ENCODE measurements at regions not wholly inside any gene's neighbourhood (a gene's known extent, or its start where the extent isn't known, plus 50 kb on each side); places are given as distances from the start of the nearest gene placed in this dataset.

DNA sequence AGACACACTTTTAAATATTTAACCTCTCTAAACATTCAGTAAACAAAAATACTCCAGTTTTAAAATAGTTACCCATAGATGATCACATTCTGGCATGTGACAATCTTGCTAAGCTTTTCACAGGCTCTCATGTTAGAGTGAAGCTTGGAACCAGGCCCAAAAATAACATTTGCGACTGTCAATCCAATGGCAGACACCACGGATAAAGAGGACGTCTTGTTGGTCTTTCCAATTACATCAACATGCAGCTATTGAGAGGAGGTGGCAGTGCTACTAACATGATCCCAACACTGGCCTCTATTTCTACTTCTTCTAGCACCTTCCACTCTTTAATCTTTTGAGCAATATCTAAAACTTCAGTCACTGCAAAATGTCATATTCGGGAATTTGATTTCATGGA, 970.8 kb upstream of the TENM3 start:
- no peak overlapping the region for H3K4ac ChIP-seq (ENCODE audit: low read depth, low read length)
- H3K4me3 ChIP-seq (ENCODE audit: low read depth, low read length), result no peak overlapping the region
- no peak overlapping the region for H3K23ac ChIP-seq (ENCODE audit: low read length)
- H3K27ac ChIP-seq (ENCODE audit: low read depth, low read length), result no peak overlapping the region
- H3K79me2 ChIP-seq (ENCODE audit: control insufficient read depth, insufficient read depth, low read length, poor library complexity), result no peaks in the 10 kb centered on the region
- no peak overlapping the region for H2BK5ac ChIP-seq (ENCODE audit: low read depth, low read length, poor library complexity)
- H4K12ac ChIP-seq (ENCODE audit: low read depth, low read length), result no peak overlapping the region
- no peak for DNase-seq
- no peak overlapping the region for H3K14ac ChIP-seq (ENCODE audit: low read length)
- H3K18ac ChIP-seq (ENCODE audit: low read length), result no peak overlapping the region
- no peak overlapping the region for H4K8ac ChIP-seq (ENCODE audit: low read depth, low read length)
- no CpG with 5 or more reads among the region's 4 CpGs for WGBS (ENCODE audit: extremely low coverage, insufficient coverage, insufficient read length)
- no peak overlapping the region for H3K4me2 ChIP-seq (ENCODE audit: low read length)
- H2AK5ac ChIP-seq (ENCODE audit: low read length), result no peak overlapping the region
- no peak overlapping the region for H2BK120ac ChIP-seq (ENCODE audit: insufficient read depth, low read length, poor library complexity)
- H3K9ac ChIP-seq (ENCODE audit: low read length), result no peak overlapping the region
- H3K79me1 ChIP-seq (ENCODE audit: low read length), result no peaks in the 10 kb centered on the region
- H3K27me3 ChIP-seq (ENCODE audit: insufficient read depth, low read length), result no peaks in the 10 kb centered on the region
- no peak overlapping the region for H2BK12ac ChIP-seq (ENCODE audit: low read length)
- H4K91ac ChIP-seq (ENCODE audit: low read depth, low read length), result no peak overlapping the region
- H3K9me3 ChIP-seq (ENCODE audit: insufficient read depth, low read depth, low read length), result no peaks in the 10 kb centered on the region
- H2AFZ ChIP-seq (ENCODE audit: insufficient read depth, low read length, poor library complexity), result no peak overlapping the region
- no peaks in the 10 kb centered on the region for H3K4me1 ChIP-seq (ENCODE audit: control insufficient read depth in 1 of 2, insufficient read depth in 2 of 2, low read length in 2 of 2)
- no peaks in the 10 kb centered on the region for H3K36me3 ChIP-seq (ENCODE audit: control insufficient read depth in 1 of 2, insufficient read depth in 2 of 2, low read length in 2 of 2)

GRCh38 chr4:181278941-181279340, 964.3 kb upstream of the TENM3 start:
- Histone ChIP-seq H4K12ac (ENCODE audit: low read depth, low read length) (no peak overlapping the region), H3K4me1 (ENCODE audit: control insufficient read depth in 1 of 2, insufficient read depth in 2 of 2, low read length in 2 of 2) (no peaks in the 10 kb centered on the region), H3K9me3 (ENCODE audit: insufficient read depth, low read depth, low read length) (no peaks in the 10 kb centered on the region), H3K79me2 (ENCODE audit: control insufficient read depth, insufficient read depth, low read length, poor library complexity) (no peaks in the 10 kb centered on the region), H3K27ac (ENCODE audit: low read depth, low read length) (no peak overlapping the region), H3K23ac (ENCODE audit: low read length) (no peak overlapping the region), H2AFZ (ENCODE audit: insufficient read depth, low read length, poor library complexity) (no peak overlapping the region), H3K36me3 (ENCODE audit: control insufficient read depth in 1 of 2, insufficient read depth in 2 of 2, low read length in 2 of 2) (no peaks in the 10 kb centered on the region), H2BK12ac (ENCODE audit: low read length) (no peak overlapping the region), H3K79me1 (ENCODE audit: low read length) (no peaks in the 10 kb centered on the region), H3K4ac (ENCODE audit: low read depth, low read length) (no peak overlapping the region), H3K9ac (ENCODE audit: low read length) (no peak overlapping the region), H3K4me2 (ENCODE audit: low read length) (no peak overlapping the region), H4K8ac (ENCODE audit: low read depth, low read length) (no peak overlapping the region), H4K91ac (ENCODE audit: low read depth, low read length) (no peak overlapping the region), H3K27me3 (ENCODE audit: insufficient read depth, low read length) (no peaks in the 10 kb centered on the region), H2BK120ac (ENCODE audit: insufficient read depth, low read length, poor library complexity) (no peak overlapping the region), H3K14ac (ENCODE audit: low read length) (no peak overlapping the region), H3K4me3 (ENCODE audit: low read depth, low read length) (no peak overlapping the region), H2AK5ac (ENCODE audit: low read length) (no peak overlapping the region), H3K18ac (ENCODE audit: low read length) (no peak overlapping the region), H2BK5ac (ENCODE audit: low read depth, low read length, poor library complexity) (no peak overlapping the region)
- no CpG with 5 or more reads among the region's 3 CpGs for WGBS (ENCODE audit: extremely low coverage, insufficient coverage, insufficient read length)
- DNase-seq, result no peak

DNA sequence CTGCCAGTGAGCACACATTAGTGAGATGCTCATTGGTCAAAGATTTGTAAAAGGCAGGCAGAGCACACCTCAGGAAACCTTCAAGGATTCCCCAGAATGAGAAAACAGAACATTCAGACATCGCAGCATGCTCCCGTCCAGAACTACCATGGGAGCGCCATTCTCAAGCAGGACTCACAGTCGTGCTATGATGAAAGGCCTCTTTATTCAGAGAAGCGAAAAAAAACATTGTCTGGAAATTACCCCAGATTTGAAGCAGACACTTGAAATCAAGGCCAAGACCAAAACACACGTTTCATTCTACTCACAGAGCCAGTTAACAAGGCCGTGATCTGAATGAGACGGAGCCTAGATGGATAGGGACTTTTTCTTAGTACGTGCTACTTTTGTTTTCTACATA, 961.8 kb upstream of the TENM3 start:
- no peaks in the 10 kb centered on the region for H3K9me3 ChIP-seq (ENCODE audit: insufficient read depth, low read depth, low read length)
- H3K14ac ChIP-seq (ENCODE audit: low read length), result no peak overlapping the region
- H2BK5ac ChIP-seq (ENCODE audit: low read depth, low read length, poor library complexity), result no peak overlapping the region
- H2BK120ac ChIP-seq (ENCODE audit: insufficient read depth, low read length, poor library complexity), result no peak overlapping the region
- no peak overlapping the region for H2BK12ac ChIP-seq (ENCODE audit: low read length)
- no peak overlapping the region for H2AK5ac ChIP-seq (ENCODE audit: low read length)
- H3K27ac ChIP-seq (ENCODE audit: low read depth, low read length), result no peak overlapping the region
- no peak overlapping the region for H4K91ac ChIP-seq (ENCODE audit: low read depth, low read length)
- H3K4me1 ChIP-seq (ENCODE audit: control insufficient read depth in 1 of 2, insufficient read depth in 2 of 2, low read length in 2 of 2), result no peaks in the 10 kb centered on the region
- no peak overlapping the region for H3K4ac ChIP-seq (ENCODE audit: low read depth, low read length)
- H3K4me3 ChIP-seq (ENCODE audit: low read depth, low read length), result no peak overlapping the region
- H2AFZ ChIP-seq (ENCODE audit: insufficient read depth, low read length, poor library complexity), result no peak overlapping the region
- no peaks in the 10 kb centered on the region for H3K36me3 ChIP-seq (ENCODE audit: control insufficient read depth in 1 of 2, insufficient read depth in 2 of 2, low read length in 2 of 2)
- no peak overlapping the region for H4K12ac ChIP-seq (ENCODE audit: low read depth, low read length)
- no peak overlapping the region for H3K23ac ChIP-seq (ENCODE audit: low read length)
- H3K27me3 ChIP-seq (ENCODE audit: insufficient read depth, low read length), result no peaks in the 10 kb centered on the region
- H3K79me2 ChIP-seq (ENCODE audit: control insufficient read depth, insufficient read depth, low read length, poor library complexity), result no peaks in the 10 kb centered on the region
- H4K8ac ChIP-seq (ENCODE audit: low read depth, low read length), result no peak overlapping the region
- H3K4me2 ChIP-seq (ENCODE audit: low read length), result no peak overlapping the region
- WGBS (ENCODE audit: extremely low coverage, insufficient coverage, insufficient read length), result no CpG with 5 or more reads among the region's 9 CpGs
- H3K9ac ChIP-seq (ENCODE audit: low read length), result no peak overlapping the region
- H3K79me1 ChIP-seq (ENCODE audit: low read length), result no peaks in the 10 kb centered on the region
- H3K18ac ChIP-seq (ENCODE audit: low read length), result no peak overlapping the region
- DNase-seq, result no peak

DNA sequence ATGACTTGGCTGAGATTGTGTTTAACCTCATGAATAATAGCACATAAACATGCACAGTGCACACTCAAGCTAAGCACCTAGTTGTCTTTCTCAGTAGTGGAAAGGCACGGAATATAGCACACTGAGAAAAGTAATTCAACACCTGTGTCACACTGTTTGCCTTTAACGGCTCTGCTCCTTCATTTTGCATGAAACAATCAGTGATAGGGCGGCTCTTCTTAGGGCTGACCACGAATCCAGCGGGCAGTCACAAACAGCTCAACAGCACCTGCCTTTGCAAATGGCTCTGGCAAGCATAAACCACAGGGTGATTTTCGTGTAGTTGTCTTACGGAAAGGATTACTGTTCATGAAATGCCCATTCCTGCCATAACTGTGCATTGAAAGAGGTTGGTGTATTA, 954.0 kb upstream of the TENM3 start:
- H2BK5ac ChIP-seq (ENCODE audit: low read depth, low read length, poor library complexity), result no peak overlapping the region
- H2AFZ ChIP-seq (ENCODE audit: insufficient read depth, low read length, poor library complexity), result no peak overlapping the region
- no peak overlapping the region for H3K9ac ChIP-seq (ENCODE audit: low read length)
- no peak overlapping the region for H3K4me2 ChIP-seq (ENCODE audit: low read length)
- no peaks in the 10 kb centered on the region for H3K27me3 ChIP-seq (ENCODE audit: insufficient read depth, low read length)
- no peak overlapping the region for H4K12ac ChIP-seq (ENCODE audit: low read depth, low read length)
- no peak overlapping the region for H4K91ac ChIP-seq (ENCODE audit: low read depth, low read length)
- WGBS (ENCODE audit: extremely low coverage, insufficient coverage, insufficient read length), result no CpG with 5 or more reads among the region's 7 CpGs
- H2AK5ac ChIP-seq (ENCODE audit: low read length), result no peak overlapping the region
- H3K79me2 ChIP-seq (ENCODE audit: control insufficient read depth, insufficient read depth, low read length, poor library complexity), result no peaks in the 10 kb centered on the region
- H3K23ac ChIP-seq (ENCODE audit: low read length), result no peak overlapping the region
- no peak overlapping the region for H4K8ac ChIP-seq (ENCODE audit: low read depth, low read length)
- no peaks in the 10 kb centered on the region for H3K4me1 ChIP-seq (ENCODE audit: control insufficient read depth in 1 of 2, insufficient read depth in 2 of 2, low read length in 2 of 2)
- no peak overlapping the region for H3K18ac ChIP-seq (ENCODE audit: low read length)
- H3K9me3 ChIP-seq (ENCODE audit: insufficient read depth, low read depth, low read length), result no peaks in the 10 kb centered on the region
- no peak overlapping the region for H3K14ac ChIP-seq (ENCODE audit: low read length)
- H3K4ac ChIP-seq (ENCODE audit: low read depth, low read length), result no peak overlapping the region
- H2BK120ac ChIP-seq (ENCODE audit: insufficient read depth, low read length, poor library complexity), result no peak overlapping the region
- H2BK12ac ChIP-seq (ENCODE audit: low read length), result no peak overlapping the region
- no peak overlapping the region for H3K4me3 ChIP-seq (ENCODE audit: low read depth, low read length)
- no peak for DNase-seq
- H3K79me1 ChIP-seq (ENCODE audit: low read length), result no peaks in the 10 kb centered on the region
- no peaks in the 10 kb centered on the region for H3K36me3 ChIP-seq (ENCODE audit: control insufficient read depth in 1 of 2, insufficient read depth in 2 of 2, low read length in 2 of 2)
- no peak overlapping the region for H3K27ac ChIP-seq (ENCODE audit: low read depth, low read length)
